ENCODE measurements at regions not wholly inside any gene's neighbourhood (a gene's known extent, or its start where the extent isn't known, plus 50 kb on each side); places are given as distances from the start of the nearest gene placed in this dataset.

DNA sequence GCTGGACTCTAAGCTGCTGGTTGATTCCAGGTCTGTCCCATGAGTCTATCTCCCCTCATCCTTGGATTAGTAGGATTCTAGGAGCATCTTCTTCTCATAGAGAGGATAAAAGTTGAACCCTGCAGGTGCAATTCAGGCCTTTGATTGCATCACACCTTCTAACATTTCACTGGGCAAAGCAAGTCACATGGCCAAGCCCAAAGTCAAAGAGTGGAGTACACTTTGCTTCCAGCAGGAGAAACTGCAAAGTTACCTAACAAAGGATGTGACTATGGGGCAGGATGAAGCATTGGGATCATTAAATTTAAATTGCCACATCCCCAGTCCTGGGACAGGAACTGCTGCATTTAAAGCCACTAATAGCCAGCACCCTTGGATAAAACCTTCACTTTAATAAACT is 51.0 kb upstream of the EGFLAM start:
- no peak for DNase-seq (ENCODE audit: low read depth in 2 of 2)

DNA sequence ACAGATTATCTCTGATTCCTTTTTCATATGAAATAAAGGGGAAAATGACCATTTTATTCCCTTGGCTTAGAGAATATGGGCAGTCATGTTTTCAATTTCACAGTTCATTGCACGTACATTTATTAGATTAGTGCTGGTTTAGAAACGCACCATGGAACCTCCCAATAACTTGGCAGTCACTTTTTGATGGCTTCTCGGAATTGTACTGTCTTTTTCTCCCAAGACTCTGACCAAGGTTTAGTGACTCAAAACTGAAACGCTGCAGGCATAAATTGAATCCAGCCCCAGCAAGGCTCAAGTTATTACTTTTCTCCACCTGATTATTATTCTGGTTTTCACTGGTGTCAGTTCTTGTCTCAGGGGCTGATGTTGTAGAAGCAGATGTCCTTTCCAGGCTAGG is 55.6 kb upstream of the EGFLAM start:
- no peak for DNase-seq (ENCODE audit: low read depth in 2 of 2)

DNA sequence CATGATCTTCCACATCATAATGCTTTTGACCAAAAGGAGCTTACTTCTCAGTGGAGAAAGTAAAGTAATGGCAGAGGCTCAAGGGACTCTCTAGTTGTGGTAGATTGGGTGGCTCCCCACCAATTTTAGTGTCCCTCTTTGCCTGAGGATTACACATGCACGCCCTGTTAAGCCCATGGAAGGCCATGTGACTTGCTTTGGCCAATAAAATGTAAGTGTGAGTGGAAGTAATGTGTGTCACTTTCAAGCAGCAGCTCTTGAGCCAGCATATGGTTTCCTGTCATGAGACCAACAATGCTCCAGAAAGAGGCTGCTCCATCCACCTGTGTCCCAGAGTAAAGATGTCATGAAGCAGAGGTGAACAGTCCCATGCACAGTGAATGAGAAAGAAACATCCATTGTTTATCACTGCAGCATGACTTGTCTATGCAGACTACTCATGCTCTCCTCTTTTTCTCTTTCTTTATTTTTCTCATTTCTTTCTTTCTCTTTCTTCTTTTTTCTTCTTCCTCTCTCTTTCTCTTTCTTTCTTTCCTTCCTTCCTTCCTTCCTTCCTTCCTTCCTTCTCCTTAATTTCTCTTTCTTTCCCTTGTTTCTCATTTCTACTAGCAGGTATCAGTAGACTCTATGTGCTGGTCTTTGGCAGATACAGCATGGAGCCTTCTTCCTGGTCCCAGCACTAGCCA is 57.3 kb upstream of the EGFLAM start:
- DNase-seq (ENCODE audit: low read depth in 2 of 2): no peak

DNA sequence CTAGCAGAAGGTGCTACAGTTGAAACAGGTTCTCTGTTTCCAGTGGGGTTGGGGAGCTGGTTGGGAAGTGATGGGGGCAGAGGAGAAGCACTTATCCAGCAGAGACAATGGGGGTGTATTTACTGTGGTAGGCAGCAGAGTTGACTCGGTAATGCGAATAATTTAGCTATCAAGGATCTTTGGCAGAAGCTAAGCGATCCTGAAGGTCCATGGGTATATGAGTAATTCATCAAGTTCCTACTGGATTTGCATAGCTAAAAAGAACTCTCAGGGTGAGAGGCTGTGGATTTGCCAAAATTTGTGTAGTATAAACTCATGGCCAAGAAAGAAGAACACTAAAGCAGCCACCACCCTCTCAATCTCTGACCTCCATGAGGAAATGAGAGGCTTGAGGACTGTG is 61.2 kb upstream of the EGFLAM start:
- no peak for DNase-seq (ENCODE audit: low read depth in 2 of 2)

DNA sequence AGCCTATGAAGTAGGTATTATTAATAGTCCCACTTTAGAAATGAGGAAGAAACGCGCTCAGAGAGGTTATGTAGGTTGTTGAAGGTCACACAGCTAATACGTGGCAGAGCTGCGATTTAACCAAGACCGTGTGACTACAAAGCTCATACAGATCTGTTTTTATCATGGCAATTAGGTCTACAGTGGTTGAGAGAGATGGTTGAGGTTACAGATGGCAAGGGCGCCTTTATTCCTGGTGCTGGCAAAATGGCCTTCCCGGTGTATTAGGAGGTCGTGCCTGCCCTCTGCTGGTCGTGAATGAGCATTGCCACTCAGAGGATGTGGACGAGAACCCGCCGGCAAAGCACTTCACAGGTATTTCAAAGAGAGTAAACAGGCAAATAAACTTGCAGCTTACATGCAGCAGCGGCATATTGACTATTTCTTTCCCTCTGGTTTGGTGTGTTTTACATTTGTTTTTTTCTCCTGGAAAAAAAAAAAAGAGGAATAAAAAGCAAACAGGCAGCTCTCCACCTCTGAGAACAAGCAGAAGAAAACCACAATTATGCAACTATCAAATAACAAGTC is 65.3 kb upstream of the EGFLAM start:
- DNase-seq (ENCODE audit: low read depth in 2 of 2): peak; percentile 19 to 24

DNA sequence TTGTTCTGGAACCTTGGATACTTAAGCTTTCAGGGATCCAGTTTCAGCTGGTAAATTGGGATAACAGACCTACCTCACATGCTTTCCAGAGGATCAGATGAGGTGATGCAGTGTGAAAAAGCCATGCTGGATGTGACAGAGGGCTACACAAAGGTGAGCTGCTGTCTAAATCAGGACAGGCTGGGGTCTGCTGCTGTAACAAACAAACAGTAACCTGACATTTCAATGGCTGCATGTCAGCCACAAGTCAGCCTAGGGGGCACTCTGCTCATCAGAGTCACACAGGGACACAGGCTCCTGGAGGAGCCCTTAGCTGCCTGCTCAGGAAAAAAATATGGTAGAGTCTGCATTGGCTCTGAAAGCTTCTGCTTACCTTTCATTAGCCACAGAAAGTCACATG is 66.7 kb upstream of the EGFLAM start:
- DNase-seq (ENCODE audit: low read depth in 2 of 2): no peak

DNA sequence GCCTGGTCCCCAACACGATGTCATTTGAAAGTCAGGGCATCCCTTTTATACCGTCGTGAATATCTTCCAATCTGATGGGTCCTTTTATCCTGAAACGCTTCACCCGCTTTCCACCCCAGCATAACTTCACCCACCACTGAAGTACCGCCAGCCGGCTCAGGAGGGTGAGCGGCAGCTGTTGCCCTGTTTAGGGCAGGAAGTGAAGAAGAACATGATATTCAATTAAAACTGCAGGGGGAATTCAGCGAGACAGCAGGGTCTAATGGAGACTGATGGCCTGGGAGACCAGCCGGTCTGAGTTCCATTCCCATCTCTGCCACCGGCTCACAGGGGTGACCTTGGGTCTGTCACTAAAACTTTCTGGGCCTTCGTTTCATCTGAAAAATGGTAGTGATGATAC is 68.2 kb upstream of the EGFLAM start:
- DNase-seq (ENCODE audit: low read depth in 2 of 2): no peak

DNA sequence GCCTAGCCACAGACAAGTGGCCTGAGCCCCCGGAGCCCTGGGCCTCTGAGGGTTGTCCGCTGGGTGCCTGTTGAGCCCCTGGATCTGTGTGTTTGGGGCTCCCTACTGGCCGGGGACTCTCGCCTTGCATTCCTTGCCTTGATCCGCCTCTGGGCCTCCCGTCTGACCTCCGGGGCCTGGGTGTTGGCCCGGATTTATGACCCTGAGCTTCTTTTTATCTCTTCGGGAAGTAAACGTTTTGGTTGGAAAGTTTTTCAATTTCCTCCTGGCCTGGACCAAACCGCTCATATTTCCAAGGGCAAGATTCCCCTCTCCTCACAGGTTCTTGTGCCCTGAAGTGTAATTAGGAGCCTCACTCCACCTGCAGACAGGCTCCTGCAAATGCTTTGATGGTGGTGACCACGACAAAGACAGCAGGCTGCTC is 69.3 kb upstream of the EGFLAM start:
- no peak for DNase-seq (ENCODE audit: low read depth in 2 of 2)

DNA sequence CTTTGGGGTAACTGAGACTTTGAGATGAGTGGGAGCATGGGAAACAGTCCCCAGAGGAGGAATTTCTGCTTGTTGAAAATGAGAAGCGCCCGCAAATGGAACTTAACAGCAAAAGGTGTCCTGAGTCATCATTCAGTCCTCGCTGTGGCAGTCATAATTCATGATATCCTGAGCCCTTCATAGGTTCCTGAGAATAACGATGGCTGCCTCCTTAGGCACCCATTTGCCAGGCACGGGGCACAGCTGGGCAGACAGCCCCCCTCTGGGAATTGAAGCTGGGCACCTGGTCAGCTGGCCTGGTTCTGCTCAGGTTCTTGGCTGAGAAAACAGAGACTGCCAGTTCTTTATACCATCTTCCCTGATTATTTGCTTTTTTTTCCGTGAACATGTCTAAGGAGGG is 69.8 kb upstream of the EGFLAM start:
- no peak for DNase-seq (ENCODE audit: low read depth in 2 of 2)

DNA sequence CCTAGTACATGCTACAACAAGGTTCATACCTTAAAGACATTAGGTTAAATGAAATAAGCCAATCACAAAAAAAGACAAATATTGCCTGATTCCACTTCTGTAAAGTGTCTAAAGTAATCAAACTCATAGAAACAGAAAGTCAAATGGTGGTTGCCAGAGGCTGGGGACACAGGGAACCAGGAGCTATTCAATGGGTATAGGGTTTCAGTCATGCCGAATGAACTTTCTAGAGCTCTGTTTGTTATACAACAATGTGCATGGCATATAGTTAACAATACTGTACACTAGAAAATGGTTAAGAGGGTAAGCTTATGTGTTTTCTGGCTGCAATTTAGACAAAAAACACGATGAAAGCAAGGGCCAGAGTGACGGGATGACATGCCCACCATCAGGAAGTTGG is 70.8 kb upstream of the EGFLAM start:
- DNase-seq (ENCODE audit: low read depth in 2 of 2): no peak

DNA sequence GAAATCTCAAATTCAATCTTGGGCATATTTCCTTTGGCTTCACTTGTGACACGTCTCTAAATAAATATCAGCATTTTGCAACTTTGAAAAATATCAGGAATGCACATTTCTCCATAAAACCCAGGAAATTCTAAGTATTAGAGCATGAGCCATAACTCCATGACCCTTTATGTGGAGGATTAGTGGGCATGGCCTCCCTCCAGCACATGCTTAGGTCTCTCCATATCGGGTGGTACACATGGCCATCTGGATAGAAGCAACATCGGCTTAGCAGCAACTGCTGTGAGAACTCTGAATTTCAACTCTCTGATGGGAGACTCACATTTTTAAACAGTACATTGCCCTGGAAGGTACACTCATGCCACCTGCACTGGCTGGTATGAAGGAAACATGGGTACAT is 73.7 kb upstream of the EGFLAM start:
- no peak for DNase-seq (ENCODE audit: low read depth in 2 of 2)

DNA sequence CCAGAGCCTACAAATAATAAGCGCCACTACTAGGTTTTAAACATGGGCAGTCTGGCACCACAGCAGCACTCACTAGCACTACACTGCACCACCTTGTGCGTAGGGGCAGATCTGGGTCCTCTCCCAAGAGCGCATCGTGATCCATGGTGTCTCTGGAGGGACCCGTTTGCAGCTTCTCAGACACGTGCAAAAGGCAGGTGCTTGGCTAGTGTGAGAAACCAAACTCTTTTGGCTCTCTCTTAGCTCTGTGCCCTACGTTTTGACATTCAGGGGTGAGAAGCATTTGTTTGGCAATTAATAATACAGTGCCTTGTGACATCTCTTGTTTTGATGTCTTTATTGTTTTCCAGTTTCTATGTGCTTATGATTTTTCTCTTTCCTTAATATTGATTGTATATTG is 75.4 kb upstream of the EGFLAM start:
- DNase-seq (ENCODE audit: low read depth in 2 of 2): no peak

DNA sequence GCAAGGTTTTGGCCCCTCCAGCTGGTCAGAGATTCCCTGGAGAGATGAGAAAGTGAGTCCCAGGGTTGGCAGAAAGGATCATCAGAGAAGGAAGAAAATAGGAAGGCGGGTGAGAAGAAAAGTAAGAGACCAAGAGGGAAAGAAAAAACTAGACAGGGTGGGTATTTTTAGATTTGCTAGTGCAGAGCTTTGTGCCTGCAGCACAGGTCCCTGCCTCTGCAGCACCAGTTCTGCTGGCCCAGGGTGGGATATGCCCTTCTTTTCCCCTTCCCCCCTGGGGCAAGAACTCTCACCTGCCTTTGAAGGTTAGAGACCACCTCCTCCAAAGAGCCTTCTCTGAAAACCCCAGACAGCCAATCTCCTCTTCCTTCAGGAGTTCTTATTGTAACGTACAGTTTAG is 90.3 kb upstream of the EGFLAM start:
- DNase-seq (ENCODE audit: low read depth in 2 of 2): no peak

DNA sequence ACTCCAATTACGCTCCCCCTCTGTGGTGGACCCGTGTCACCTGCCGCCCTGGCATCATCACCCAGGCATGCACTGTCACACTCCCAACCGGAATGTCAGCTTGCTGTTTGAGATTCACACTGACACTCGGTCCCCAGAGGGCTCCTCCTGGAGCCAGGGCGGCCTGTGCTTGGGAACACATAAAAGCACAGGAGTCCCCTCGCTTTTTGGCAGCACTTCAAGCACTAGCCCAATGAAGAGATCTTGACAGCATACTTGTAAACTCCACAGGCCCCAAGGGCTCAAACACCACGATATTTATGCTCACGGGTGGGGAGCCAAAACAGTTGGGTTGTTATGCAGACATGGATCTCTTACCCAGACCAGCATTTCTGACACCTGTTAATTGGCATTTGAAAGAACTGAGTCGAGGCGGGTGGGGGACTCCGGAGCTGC is 90.8 kb upstream of the EGFLAM start:
- no peak for DNase-seq (ENCODE audit: low read depth in 2 of 2)

DNA sequence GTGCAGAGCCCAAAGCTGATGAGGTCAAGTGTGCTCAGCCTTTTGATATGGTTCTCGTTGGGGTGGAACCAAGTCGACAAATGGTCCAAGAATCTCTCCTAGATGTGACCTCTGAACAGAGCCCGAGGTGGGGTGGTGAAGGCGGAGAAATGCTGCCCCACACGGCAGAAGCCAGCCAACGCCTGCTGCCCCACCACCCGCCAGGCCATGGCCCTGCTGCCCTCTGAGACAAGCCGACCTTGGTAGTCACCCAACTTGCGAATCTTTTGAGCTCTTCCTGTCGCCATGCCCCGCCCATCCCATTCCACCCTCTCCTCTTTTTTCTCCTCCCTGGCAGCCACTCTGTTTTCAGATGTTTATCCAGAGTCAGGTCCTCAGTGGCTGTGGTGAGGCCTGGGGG is 91.5 kb upstream of the EGFLAM start:
- DNase-seq (ENCODE audit: low read depth in 2 of 2): no peak

DNA sequence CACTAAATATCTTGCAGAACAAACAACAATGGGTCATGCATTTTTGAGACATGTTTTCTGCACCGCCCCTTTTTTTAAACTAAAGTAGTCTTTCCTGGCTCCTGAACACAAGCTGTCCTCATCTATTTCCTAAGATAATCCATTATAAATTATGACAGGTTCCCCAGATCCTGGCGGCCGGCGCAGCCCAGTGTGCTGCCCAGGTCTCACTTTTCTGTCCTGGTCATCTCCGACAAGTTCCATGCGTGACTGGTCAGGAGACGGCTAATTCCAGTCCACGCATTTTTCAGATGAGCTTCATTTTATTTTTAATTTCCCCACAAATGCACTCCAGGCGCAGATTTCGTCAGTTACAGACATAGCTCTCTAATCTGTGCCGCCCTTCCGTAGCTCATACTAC is 92.9 kb upstream of the EGFLAM start:
- DNase-seq (ENCODE audit: low read depth in 2 of 2): no peak

DNA sequence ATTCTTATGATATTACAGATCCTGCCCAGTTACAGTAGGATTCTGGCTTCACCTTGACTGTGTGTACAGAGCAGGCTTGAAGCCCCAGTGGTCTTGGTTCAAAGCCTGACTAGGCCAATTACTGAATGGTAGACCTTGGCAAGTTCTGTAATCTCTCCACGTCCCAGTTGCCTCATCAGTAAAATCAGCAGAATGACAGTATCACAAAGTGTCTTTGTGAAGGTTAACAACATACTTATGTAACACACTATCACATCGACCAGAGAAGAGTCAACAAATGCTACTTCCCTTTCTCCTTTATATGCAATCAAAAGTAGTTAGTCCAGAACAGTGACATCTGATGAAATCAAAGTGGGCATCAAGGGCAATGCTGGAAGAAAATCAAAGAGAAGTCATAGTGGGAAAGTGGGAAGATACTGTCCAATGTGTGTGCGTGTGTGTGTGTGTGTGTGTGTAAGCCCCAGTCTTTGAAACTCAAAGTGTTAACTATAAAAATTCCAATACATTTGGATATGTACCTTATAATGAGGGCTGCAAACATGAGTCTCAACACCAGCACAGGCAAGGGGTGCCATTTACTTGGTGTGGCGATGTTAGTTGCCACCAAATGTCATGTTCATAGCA is 93.5 kb upstream of the EGFLAM start:
- no peak for DNase-seq (ENCODE audit: low read depth in 2 of 2)

DNA sequence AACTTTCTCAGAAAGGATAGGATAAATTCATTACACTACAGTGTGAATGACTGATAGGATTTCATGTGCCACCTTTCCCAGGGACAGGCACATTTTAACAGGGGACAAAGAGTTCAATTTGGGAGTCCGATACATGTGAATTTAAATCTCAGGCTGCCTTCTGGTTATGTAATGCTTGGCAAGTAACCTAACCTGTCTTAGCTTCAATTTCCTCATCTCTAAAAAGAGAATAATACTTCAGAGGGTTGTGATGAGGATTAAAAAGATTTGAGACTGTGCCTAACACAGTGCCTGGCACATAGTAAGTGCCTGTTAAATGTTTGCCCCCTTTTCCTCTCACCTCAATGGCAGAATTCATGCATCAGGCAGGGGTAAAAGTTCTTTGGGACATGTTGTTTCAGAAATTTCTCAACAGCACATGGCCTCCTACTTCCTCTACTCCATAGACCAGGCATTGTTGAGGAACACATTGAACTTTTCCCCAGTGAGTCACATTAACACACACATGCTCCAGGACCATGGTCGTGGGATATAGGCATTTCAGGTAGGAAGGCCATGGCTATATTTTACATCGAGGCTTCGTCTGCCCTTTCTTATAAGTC is 94.6 kb upstream of the EGFLAM start:
- DNase-seq (ENCODE audit: low read depth in 2 of 2): no peak

DNA sequence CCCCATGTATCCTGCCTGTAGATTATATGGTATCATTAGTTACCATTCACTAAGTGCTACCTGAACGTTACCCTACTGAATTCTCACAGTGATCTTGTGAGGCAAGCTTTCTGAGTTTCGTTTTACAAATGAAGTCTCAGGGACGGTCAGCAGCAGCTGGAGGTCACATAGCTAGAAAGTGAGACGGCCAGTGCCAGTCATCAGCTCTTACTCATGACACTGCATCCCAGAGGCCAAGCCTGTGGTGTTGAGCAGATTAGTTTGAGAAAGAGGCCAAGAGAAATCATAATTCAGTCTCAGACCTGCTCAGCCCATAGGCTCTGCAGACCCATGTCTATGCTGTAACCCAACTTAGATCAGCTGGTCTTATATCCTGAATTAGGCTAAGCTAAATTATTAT is 95.7 kb upstream of the EGFLAM start:
- no peak for DNase-seq (ENCODE audit: low read depth in 2 of 2)

DNA sequence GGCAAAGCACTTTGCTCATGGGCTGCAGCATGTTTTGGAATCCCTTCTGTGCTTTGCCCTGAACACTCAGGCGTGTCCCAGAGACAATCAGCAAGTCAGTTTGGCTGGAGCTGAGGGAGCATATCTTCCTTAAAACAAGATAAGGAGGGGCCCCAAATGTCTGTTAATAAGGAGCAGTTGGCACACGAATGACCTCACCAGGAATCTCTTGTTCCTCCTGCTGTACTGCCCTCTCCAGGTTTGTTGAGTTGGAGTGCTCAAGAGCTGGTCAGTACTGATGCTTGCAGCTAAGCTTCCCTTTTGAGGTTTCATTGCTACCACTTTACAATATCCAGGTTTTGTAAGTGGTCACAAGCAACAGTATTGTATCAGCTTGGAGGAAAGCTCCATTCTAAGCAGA is 101.3 kb upstream of the EGFLAM start:
- DNase-seq (ENCODE audit: low read depth in 2 of 2): no peak

DNA sequence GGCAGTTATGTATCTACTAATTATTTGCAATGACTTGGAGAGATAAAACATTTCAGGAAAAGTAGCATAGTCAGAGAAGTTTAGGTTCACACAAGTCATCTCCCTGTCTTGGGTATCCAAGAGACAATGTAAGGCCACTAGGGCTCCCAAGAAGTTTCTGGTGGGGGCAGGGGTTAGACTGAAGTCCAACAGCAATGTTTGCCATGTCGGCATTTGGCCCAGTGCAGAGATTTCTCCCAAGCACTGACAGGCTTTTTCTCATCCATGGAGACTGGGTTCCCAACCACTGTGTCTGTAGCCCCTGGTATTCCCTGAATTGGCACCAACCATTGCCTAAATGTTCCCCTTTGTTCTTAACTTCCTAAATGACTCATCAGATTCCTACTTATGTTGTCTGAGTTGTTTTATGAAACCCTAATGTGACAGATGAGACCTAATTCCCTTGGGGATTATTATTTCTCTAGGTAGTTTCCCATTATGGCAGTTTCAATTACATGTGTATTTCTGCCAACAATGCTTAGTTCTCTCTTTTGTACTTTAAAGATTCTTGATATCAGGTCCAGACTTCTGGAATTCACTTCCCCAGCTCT is 103.6 kb upstream of the EGFLAM start:
- DNase-seq (ENCODE audit: low read depth in 2 of 2): no peak

DNA sequence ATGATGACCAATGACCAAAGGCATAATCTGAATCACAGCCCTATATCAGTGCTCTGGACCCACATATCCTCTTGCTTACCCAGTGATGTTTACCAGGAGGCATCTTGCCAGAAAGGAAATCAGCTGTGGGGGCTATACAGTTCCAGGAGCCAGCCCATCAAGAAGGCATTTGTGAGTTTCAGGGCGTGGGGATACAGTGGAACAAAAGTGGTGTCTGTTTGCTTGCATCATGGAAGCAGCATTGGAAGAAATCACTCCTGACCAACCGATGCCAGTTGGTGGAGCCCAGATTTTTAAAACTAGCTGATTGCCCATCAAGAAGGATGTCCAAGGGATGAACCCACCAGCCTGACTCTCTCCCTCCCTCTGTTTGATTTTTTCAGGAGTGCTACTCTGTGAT is 106.5 kb upstream of the EGFLAM start:
- no peak for DNase-seq (ENCODE audit: low read depth in 2 of 2)

DNA sequence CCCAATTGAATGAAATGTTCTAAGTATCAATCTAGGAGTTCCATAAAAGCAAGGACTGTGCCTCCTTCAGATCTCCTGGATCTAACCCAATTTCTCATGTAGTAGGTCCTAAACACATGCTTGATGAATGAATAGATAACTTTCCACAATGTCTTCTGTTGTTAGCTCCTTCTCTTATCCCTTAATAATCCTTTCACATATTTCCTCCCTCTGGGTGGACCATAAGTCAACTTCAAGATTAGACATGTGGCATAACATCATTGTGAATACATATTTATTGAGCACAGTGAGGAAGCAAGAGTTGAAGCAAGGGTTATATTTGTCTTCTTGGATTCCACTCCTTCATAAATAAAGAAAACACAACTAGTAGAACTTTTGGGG is 108.6 kb upstream of the EGFLAM start:
- DNase-seq (ENCODE audit: low read depth in 2 of 2): no peak

Measured in stimulated activated CD8-positive, alpha-beta memory T cell treated with anti-CD3 and anti-CD28 coated beads, Interleukin-7, amount 100 ng/mL, for 4 hours (primary cell).